ENCODE measurements at regions not wholly inside any gene's neighbourhood (a gene's known extent, or its start where the extent isn't known, plus 50 kb on each side); places are given as distances from the start of the nearest gene placed in this dataset.
"Not testable (repeated sequence)": the region's sequence is repeated elsewhere in the genome, so short reads cannot be mapped to it uniquely, and the experiment has no call there.

- Histone ChIP-seq H3K27me3 (ENCODE audit: control insufficient read depth, insufficient read depth, low read length) (no peaks in the 10 kb centered on the region), H3K27ac (ENCODE audit: low read depth, low read length) (no peak overlapping the region), H3K9ac (ENCODE audit: low read depth, low read length) (no peak overlapping the region), H3K4me3 (ENCODE audit: low read depth, low read length) (no peak overlapping the region), H3K36me3 (ENCODE audit: control insufficient read depth, insufficient read depth, low read length) (no peaks in the 10 kb centered on the region), H3K9me3 (ENCODE audit: control insufficient read depth, insufficient read depth, low read length) (no peaks in the 10 kb centered on the region), H3K4me1 (ENCODE audit: control insufficient read depth, insufficient read depth, low read length) (no peaks in the 10 kb centered on the region)
These were observed 133.7 kb downstream of the ATL2 start for GRCh38 chr2:38243186-38243880.

- no peaks in the 10 kb centered on the region for H3K36me3 ChIP-seq (ENCODE audit: control insufficient read depth, insufficient read depth, low read length)
- no peak overlapping the region for H3K4me3 ChIP-seq (ENCODE audit: low read depth, low read length)
These were observed 137.6 kb downstream of the ATL2 start for GRCh38 chr2:38239452-38239851.

GRCh38 chr2:38238705-38239104 lies 138.4 kb downstream of the ATL2 start:
- H3K27ac ChIP-seq (ENCODE audit: low read depth, low read length); H3K36me3 ChIP-seq (ENCODE audit: control insufficient read depth, insufficient read depth, low read length); H3K9ac ChIP-seq (ENCODE audit: low read depth, low read length); H3K4me3 ChIP-seq (ENCODE audit: low read depth, low read length); H3K9me3 ChIP-seq (ENCODE audit: control insufficient read depth, insufficient read depth, low read length); H3K4me1 ChIP-seq (ENCODE audit: control insufficient read depth, insufficient read depth, low read length); H3K27me3 ChIP-seq (ENCODE audit: control insufficient read depth, insufficient read depth, low read length): not testable (repeated sequence)

More at GRCh38 chr2:38239452-38239851, 137.6 kb downstream of the ATL2 start:
- Histone ChIP-seq H3K27me3 (ENCODE audit: control insufficient read depth, insufficient read depth, low read length) (no peaks in the 10 kb centered on the region), H3K4me1 (ENCODE audit: control insufficient read depth, insufficient read depth, low read length) (no peaks in the 10 kb centered on the region), H3K27ac (ENCODE audit: low read depth, low read length) (no peak overlapping the region), H3K9me3 (ENCODE audit: control insufficient read depth, insufficient read depth, low read length) (no peaks in the 10 kb centered on the region), H3K9ac (ENCODE audit: low read depth, low read length) (no peak overlapping the region)

GRCh38 chr2:38237311-38237710 lies 139.8 kb downstream of the ATL2 start:
- H3K9me3 ChIP-seq (ENCODE audit: control insufficient read depth, insufficient read depth, low read length), result no peaks in the 10 kb centered on the region
- H3K4me3 ChIP-seq (ENCODE audit: low read depth, low read length), result no peak overlapping the region
- H3K36me3 ChIP-seq (ENCODE audit: control insufficient read depth, insufficient read depth, low read length), result no peaks in the 10 kb centered on the region
- no peaks in the 10 kb centered on the region for H3K27me3 ChIP-seq (ENCODE audit: control insufficient read depth, insufficient read depth, low read length)
- no peak overlapping the region for H3K27ac ChIP-seq (ENCODE audit: low read depth, low read length)
- no peak overlapping the region for H3K9ac ChIP-seq (ENCODE audit: low read depth, low read length)
- no peaks in the 10 kb centered on the region for H3K4me1 ChIP-seq (ENCODE audit: control insufficient read depth, insufficient read depth, low read length)

- Histone ChIP-seq H3K27me3 (ENCODE audit: control insufficient read depth, insufficient read depth, low read length) (no peaks in the 10 kb centered on the region), H3K9ac (ENCODE audit: low read depth, low read length) (no peak overlapping the region)
These were observed 143.7 kb downstream of the ATL2 start for GRCh38 chr2:38233231-38233983.

GRCh38 chr2:38232454-38232853 lies 144.6 kb downstream of the ATL2 start:
- H3K9ac ChIP-seq (ENCODE audit: low read depth, low read length), result no peak overlapping the region
- no peak overlapping the region for H3K4me3 ChIP-seq (ENCODE audit: low read depth, low read length)
- no peaks in the 10 kb centered on the region for H3K36me3 ChIP-seq (ENCODE audit: control insufficient read depth, insufficient read depth, low read length)
- H3K27me3 ChIP-seq (ENCODE audit: control insufficient read depth, insufficient read depth, low read length), result no peaks in the 10 kb centered on the region
- H3K4me1 ChIP-seq (ENCODE audit: control insufficient read depth, insufficient read depth, low read length), result no peaks in the 10 kb centered on the region
- H3K9me3 ChIP-seq (ENCODE audit: control insufficient read depth, insufficient read depth, low read length), result no peaks in the 10 kb centered on the region
- H3K27ac ChIP-seq (ENCODE audit: low read depth, low read length), result no peak overlapping the region

More at GRCh38 chr2:38233231-38233983, 143.7 kb downstream of the ATL2 start:
- Histone ChIP-seq H3K27ac (ENCODE audit: low read depth, low read length) (no peak overlapping the region), H3K36me3 (ENCODE audit: control insufficient read depth, insufficient read depth, low read length) (no peaks in the 10 kb centered on the region), H3K4me1 (ENCODE audit: control insufficient read depth, insufficient read depth, low read length) (no peaks in the 10 kb centered on the region), H3K9me3 (ENCODE audit: control insufficient read depth, insufficient read depth, low read length) (no peaks in the 10 kb centered on the region), H3K4me3 (ENCODE audit: low read depth, low read length) (no peak overlapping the region)

GRCh38 chr2:38230756-38231155 lies 146.3 kb downstream of the ATL2 start:
- no peaks in the 10 kb centered on the region for H3K9me3 ChIP-seq (ENCODE audit: control insufficient read depth, insufficient read depth, low read length)
- no peaks in the 10 kb centered on the region for H3K36me3 ChIP-seq (ENCODE audit: control insufficient read depth, insufficient read depth, low read length)
- H3K27me3 ChIP-seq (ENCODE audit: control insufficient read depth, insufficient read depth, low read length), result no peaks in the 10 kb centered on the region
- no peak overlapping the region for H3K27ac ChIP-seq (ENCODE audit: low read depth, low read length)
- no peak overlapping the region for H3K4me3 ChIP-seq (ENCODE audit: low read depth, low read length)
- no peaks in the 10 kb centered on the region for H3K4me1 ChIP-seq (ENCODE audit: control insufficient read depth, insufficient read depth, low read length)
- H3K9ac ChIP-seq (ENCODE audit: low read depth, low read length), result no peak overlapping the region

- H3K4me1 ChIP-seq (ENCODE audit: control insufficient read depth, insufficient read depth, low read length), result peaks cover 16% of the 10 kb centered on the region
- no peaks in the 10 kb centered on the region for H3K9me3 ChIP-seq (ENCODE audit: control insufficient read depth, insufficient read depth, low read length)
- no peak overlapping the region for H3K9ac ChIP-seq (ENCODE audit: low read depth, low read length)
- H3K27ac ChIP-seq (ENCODE audit: low read depth, low read length), result no peak overlapping the region
- no peak overlapping the region for H3K4me3 ChIP-seq (ENCODE audit: low read depth, low read length)
- no peaks in the 10 kb centered on the region for H3K27me3 ChIP-seq (ENCODE audit: control insufficient read depth, insufficient read depth, low read length)
- H3K36me3 ChIP-seq (ENCODE audit: control insufficient read depth, insufficient read depth, low read length), result no peaks in the 10 kb centered on the region
These were observed 148.3 kb downstream of the ATL2 start for GRCh38 chr2:38228753-38229152.

GRCh38 chr2:38224821-38225437 lies 149.0 kb upstream of the CYP1B1 start:
- Histone ChIP-seq H3K27ac (ENCODE audit: low read depth, low read length) (peak overlapping the region; percentile 59), H3K9me3 (ENCODE audit: control insufficient read depth, insufficient read depth, low read length) (no peaks in the 10 kb centered on the region), H3K36me3 (ENCODE audit: control insufficient read depth, insufficient read depth, low read length) (no peaks in the 10 kb centered on the region), H3K27me3 (ENCODE audit: control insufficient read depth, insufficient read depth, low read length) (no peaks in the 10 kb centered on the region), H3K9ac (ENCODE audit: low read depth, low read length) (no peak overlapping the region), H3K4me1 (ENCODE audit: control insufficient read depth, insufficient read depth, low read length) (peaks cover 16% of the 10 kb centered on the region), H3K4me3 (ENCODE audit: low read depth, low read length) (0 out of 2 replicates have a peak overlapping the region, but pooled peaks have one; percentile 0)

GRCh38 chr2:38224181-38224580 lies 148.2 kb upstream of the CYP1B1 start:
- no peak overlapping the region for H3K27ac ChIP-seq (ENCODE audit: low read depth, low read length)
- H3K4me1 ChIP-seq (ENCODE audit: control insufficient read depth, insufficient read depth, low read length), result peaks cover 16% of the 10 kb centered on the region
- H3K4me3 ChIP-seq (ENCODE audit: low read depth, low read length), result no peak overlapping the region
- H3K9me3 ChIP-seq (ENCODE audit: control insufficient read depth, insufficient read depth, low read length), result no peaks in the 10 kb centered on the region
- H3K27me3 ChIP-seq (ENCODE audit: control insufficient read depth, insufficient read depth, low read length), result no peaks in the 10 kb centered on the region
- H3K36me3 ChIP-seq (ENCODE audit: control insufficient read depth, insufficient read depth, low read length), result no peaks in the 10 kb centered on the region
- H3K9ac ChIP-seq (ENCODE audit: low read depth, low read length), result no peak overlapping the region

GRCh38 chr2:38223256-38223655 lies 147.3 kb upstream of the CYP1B1 start:
- H3K9me3 ChIP-seq (ENCODE audit: control insufficient read depth, insufficient read depth, low read length), result no peaks in the 10 kb centered on the region
- H3K4me1 ChIP-seq (ENCODE audit: control insufficient read depth, insufficient read depth, low read length), result peaks cover 16% of the 10 kb centered on the region

More at GRCh38 chr2:38223256-38223655, 147.3 kb upstream of the CYP1B1 start:
- H3K36me3 ChIP-seq (ENCODE audit: control insufficient read depth, insufficient read depth, low read length), result no peaks in the 10 kb centered on the region
- H3K9ac ChIP-seq (ENCODE audit: low read depth, low read length), result no peak overlapping the region
- no peaks in the 10 kb centered on the region for H3K27me3 ChIP-seq (ENCODE audit: control insufficient read depth, insufficient read depth, low read length)
- H3K27ac ChIP-seq (ENCODE audit: low read depth, low read length), result no peak overlapping the region
- no peak overlapping the region for H3K4me3 ChIP-seq (ENCODE audit: low read depth, low read length)

Data from HUES48 (cell line).